ENCODE measurements at regions not wholly inside any gene's neighbourhood (a gene's known extent, or its start where the extent isn't known, plus 50 kb on each side); places are given as distances from the start of the nearest gene placed in this dataset.

DNA sequence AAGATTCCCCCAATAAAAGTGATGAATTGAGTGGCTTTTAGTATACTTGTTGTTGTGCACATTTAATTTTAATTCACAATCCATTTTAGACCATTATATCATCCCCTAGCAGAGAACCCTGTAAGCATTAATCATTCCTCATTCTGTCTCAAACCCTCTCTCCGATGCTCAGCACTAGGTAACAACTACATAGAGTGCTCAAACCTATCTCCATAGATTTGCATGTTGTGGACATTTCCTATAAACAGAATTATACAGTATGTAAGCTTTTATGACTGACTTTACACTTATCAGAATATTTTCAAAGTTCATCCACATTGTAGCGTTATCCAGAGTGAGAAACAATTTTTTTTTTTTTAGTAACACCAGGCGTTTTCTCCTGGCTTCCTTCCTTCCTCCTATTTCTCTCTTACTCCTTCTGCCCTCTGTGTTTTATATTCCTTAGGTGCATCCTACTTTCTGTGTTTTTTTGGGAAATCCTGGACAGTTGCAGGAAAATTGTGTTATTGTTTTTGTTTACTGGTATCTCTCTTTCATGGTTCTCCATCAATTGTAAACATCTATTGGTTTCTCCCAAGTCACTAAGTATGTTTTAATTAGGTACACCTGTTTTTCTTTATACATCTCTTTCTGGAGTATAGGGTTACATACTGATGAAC is 1528.0 kb upstream of the TPTE start:
- Histone ChIP-seq H3K27me3 (ENCODE audit: control insufficient read depth in 2 of 2, insufficient read depth in 2 of 2, low read length in 2 of 2) (no peaks in the 10 kb centered on the region), H2AFZ (ENCODE audit: low read depth, low read length) (no peak overlapping the region), H3K4me3 (no peak overlapping the region), H3K4me1 (replicated peaks in 1 of 2; ENCODE audit: control insufficient read depth in 2 of 2, insufficient read depth in 2 of 2, low read length in 2 of 2) (no peaks in the 10 kb centered on the region), H3K27ac (ENCODE audit: extremely low read depth, low read depth, low read length) (no peak overlapping the region), H4K20me1 (replicated peaks; ENCODE audit: control insufficient read depth, insufficient read depth, low read length) (no peaks in the 10 kb centered on the region), H3K4me2 (ENCODE audit: insufficient read depth, low read length) (no peak overlapping the region), H3K36me3 (ENCODE audit: control insufficient read depth, insufficient read depth, low read length) (no peaks in the 10 kb centered on the region), H3K9me1 (ENCODE audit: control insufficient read depth, insufficient read depth, low read length) (no peaks in the 10 kb centered on the region), H3K9me3 (replicated peaks; ENCODE audit: control insufficient read depth, insufficient read depth, low read depth, low read length) (no peaks in the 10 kb centered on the region; the same call in 1 of the 2 replicates), H3K9ac (ENCODE audit: insufficient read depth in 1 of 2, low read depth in 2 of 2, low read length in 2 of 2) (no peak overlapping the region), H3K79me2 (ENCODE audit: control insufficient read depth, insufficient read depth, low read length) (no peaks in the 10 kb centered on the region)
- BruUV-seq (replicated peaks), result TSS peak; percentile 1
- FAIRE-seq (peak; percentile 65), DNase-seq (ENCODE audit: extremely low read depth in 1 of 4, low spot score in 3 of 4) (peak in 2 of 4 experiments; percentile 16 to 77), ATAC-seq (peak; percentile 17)
- WGBS (ENCODE audit: insufficient coverage, low coverage, missing lambda C conversion rate), result under 1% methylated on average over 3 of the region's 3 CpGs
- intact Hi-C loops (cut with micrococcal nuclease) (no loop called here), in situ Hi-C loops (cut with MboI) (loop anchor here (10.0 kb wide), 2 partner anchors 529 to 589 kb away; no protein-coding TSS in a partner anchor)
- POLR2A ChIA-PET, result no interaction called here
- CTCF ChIA-PET (ENCODE audit: low intra/inter-chr PET ratio), result no interaction called here
- no peak for TF ChIP-seq GATA2 (CRISPR knock-in tag; IDR thresholded peaks at IDR 0.05)
- TF ChIP-seq SOX6 (IDR thresholded peaks at IDR 0.05), result peak; percentile 13; the same call in 1 of the 2 replicates
- TF ChIP-seq, protein P1, sequence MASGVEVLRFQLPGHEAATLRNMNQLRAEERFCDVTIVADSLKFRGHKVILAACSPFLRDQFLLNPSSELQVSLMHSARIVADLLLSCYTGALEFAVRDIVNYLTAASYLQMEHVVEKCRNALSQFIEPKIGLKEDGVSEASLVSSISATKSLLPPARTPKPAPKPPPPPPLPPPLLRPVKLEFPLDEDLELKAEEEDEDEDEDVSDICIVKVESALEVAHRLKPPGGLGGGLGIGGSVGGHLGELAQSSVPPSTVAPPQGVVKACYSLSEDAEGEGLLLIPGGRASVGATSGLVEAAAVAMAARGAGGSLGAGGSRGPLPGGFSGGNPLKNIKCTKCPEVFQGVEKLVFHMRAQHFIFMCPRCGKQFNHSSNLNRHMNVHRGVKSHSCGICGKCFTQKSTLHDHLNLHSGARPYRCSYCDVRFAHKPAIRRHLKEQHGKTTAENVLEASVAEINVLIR (CRISPR knock-in tag; IDR thresholded peaks at IDR 0.05), result no peak
- TF ChIP-seq HOXB6 (CRISPR knock-in tag; IDR thresholded peaks at IDR 0.05; ENCODE audit: borderline replicate concordance), result 0 out of 2 replicates have a peak, but pooled peaks have one; percentile 15
- TF ChIP-seq U2AF2 (optimal IDR thresholded peaks at IDR 0.05; ENCODE audit: low read depth, low read length), result peak; percentile 81
- TF ChIP-seq, protein P2, sequence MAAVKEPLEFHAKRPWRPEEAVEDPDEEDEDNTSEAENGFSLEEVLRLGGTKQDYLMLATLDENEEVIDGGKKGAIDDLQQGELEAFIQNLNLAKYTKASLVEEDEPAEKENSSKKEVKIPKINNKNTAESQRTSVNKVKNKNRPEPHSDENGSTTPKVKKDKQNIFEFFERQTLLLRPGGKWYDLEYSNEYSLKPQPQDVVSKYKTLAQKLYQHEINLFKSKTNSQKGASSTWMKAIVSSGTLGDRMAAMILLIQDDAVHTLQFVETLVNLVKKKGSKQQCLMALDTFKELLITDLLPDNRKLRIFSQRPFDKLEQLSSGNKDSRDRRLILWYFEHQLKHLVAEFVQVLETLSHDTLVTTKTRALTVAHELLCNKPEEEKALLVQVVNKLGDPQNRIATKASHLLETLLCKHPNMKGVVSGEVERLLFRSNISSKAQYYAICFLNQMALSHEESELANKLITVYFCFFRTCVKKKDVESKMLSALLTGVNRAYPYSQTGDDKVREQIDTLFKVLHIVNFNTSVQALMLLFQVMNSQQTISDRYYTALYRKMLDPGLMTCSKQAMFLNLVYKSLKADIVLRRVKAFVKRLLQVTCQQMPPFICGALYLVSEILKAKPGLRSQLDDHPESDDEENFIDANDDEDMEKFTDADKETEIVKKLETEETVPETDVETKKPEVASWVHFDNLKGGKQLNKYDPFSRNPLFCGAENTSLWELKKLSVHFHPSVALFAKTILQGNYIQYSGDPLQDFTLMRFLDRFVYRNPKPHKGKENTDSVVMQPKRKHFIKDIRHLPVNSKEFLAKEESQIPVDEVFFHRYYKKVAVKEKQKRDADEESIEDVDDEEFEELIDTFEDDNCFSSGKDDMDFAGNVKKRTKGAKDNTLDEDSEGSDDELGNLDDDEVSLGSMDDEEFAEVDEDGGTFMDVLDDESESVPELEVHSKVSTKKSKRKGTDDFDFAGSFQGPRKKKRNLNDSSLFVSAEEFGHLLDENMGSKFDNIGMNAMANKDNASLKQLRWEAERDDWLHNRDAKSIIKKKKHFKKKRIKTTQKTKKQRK (IDR thresholded peaks at IDR 0.05; ENCODE audit: borderline replicate concordance, low read depth, low read length), result peak; percentile 6; the same call in 1 of the 2 replicates
- TF ChIP-seq RFX7 (CRISPR knock-in tag; IDR thresholded peaks at IDR 0.05), result peak; percentile 14; the same call in 1 of the 2 replicates
- TF ChIP-seq, protein P3, sequence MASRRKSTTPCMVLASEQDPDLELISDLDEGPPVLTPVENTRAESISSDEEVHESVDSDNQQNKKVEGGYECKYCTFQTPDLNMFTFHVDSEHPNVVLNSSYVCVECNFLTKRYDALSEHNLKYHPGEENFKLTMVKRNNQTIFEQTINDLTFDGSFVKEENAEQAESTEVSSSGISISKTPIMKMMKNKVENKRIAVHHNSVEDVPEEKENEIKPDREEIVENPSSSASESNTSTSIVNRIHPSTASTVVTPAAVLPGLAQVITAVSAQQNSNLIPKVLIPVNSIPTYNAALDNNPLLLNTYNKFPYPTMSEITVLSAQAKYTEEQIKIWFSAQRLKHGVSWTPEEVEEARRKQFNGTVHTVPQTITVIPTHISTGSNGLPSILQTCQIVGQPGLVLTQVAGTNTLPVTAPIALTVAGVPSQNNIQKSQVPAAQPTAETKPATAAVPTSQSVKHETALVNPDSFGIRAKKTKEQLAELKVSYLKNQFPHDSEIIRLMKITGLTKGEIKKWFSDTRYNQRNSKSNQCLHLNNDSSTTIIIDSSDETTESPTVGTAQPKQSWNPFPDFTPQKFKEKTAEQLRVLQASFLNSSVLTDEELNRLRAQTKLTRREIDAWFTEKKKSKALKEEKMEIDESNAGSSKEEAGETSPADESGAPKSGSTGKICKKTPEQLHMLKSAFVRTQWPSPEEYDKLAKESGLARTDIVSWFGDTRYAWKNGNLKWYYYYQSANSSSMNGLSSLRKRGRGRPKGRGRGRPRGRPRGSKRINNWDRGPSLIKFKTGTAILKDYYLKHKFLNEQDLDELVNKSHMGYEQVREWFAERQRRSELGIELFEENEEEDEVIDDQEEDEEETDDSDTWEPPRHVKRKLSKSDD (conservative IDR thresholded peaks at IDR 0.05; ENCODE audit: low read length), result no peak
- peak; percentile 87; the same call in 1 of the 2 replicates for TF ChIP-seq POLR2H (tag; IDR thresholded peaks at IDR 0.05; ENCODE audit: low read depth)
- TF ChIP-seq HLTF (IDR thresholded peaks at IDR 0.05), result no peak
- TF ChIP-seq, protein P4, sequence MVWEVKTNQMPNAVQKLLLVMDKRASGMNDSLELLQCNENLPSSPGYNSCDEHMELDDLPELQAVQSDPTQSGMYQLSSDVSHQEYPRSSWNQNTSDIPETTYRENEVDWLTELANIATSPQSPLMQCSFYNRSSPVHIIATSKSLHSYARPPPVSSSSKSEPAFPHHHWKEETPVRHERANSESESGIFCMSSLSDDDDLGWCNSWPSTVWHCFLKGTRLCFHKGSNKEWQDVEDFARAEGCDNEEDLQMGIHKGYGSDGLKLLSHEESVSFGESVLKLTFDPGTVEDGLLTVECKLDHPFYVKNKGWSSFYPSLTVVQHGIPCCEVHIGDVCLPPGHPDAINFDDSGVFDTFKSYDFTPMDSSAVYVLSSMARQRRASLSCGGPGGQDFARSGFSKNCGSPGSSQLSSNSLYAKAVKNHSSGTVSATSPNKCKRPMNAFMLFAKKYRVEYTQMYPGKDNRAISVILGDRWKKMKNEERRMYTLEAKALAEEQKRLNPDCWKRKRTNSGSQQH (CRISPR knock-in tag; IDR thresholded peaks at IDR 0.05), result 0 out of 2 replicates have a peak, but pooled peaks have one; percentile 20
- TF ChIP-seq PCBP2 (IDR thresholded peaks at IDR 0.05; ENCODE audit: low read depth, low read length, poor library complexity, severe bottlenecking), result no peak
- TF ChIP-seq POLR2AphosphoS2 (IDR thresholded peaks at IDR 0.05; ENCODE audit: low read length), result no peak
